Frontal cortex (tissue), 3 donors: ENCODE measurements at regions not wholly inside any gene's neighbourhood (a gene's known extent, or its start where the extent isn't known, plus 50 kb on each side); places are given as distances from the start of the nearest gene placed in this dataset.
"Not testable (repeated sequence)": the region's sequence is repeated elsewhere in the genome, so short reads cannot be mapped to it uniquely, and the experiment has no call there.

ENCODE experiments used
- DNase-seq, 2 donors: peaks; one replicate each; pipeline ENCODE4 v3.0.0; 2012; ENCODE audit warnings: low spot score in 2 of 2
- FAIRE-seq: peaks from 2 replicates; lab custom pipeline; 2012; peaks lifted over from hg19 to GRCh38; lab: Jason Lieb, UNC
- donor health status: control.
- donor health status: control.
- donor health status: control.

DNA sequence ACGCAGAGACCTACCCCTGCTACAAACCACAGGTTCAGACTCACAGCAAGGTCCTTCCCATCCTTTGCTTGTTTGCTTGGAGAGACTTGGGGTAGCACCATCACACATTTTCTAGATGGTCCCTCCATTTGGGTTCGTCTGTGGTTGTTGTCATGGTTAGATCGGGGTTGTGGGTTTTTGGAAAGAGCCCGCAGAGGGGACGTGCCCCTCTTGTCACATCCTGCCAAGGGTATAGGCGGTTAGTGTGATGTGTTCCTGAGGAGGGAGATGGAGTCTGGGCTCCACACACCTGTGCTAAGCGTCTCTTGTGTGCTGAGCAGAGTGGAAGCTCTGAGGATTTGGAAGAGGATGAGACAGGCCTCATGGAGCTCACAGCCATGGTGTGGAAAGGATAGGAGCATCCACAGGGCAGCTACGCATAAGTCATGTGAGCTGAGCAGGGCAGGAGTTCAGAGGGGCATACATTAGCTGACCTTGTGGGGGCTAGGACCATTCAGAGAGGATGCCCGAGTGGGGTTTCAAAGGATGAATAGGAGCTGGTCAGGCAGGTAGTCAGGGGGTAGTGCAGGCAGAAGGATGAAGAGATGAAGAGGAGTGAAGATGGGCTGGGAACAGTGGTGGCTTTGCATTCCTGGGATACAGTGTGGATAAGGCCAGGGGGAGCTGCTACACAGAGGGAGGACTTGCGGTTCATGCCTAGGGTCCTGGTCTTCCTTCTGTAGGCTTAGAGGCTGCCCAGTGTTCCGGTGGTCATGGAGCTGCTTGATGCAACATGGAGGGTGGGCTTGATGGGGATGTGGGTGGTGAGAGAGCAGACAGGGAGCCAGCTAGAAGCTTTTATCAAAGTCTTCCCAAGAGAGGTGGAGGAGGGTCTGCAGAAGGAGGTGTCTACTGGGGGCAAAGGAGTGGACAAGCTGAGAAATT is 62.9 kb downstream of the ACKR3 start:
- no peak for DNase-seq
- no peak for FAIRE-seq

DNA sequence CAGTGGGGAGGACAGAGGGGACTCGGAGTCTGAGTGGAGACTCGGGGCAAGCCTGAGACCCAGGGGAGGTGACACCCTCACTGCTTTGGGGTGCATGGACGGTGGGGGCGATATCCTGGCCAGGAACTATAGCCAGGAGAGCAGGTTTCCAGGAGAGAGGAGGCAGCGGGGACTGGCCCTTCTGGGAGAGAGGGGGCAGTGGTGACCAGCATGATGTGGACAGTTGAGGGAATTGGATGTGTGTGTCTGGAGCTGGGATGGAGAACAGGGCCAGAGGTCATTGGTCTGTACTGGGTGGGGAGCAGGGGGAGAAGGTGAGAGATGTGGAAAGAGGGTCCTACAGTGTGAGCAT is 63.6 kb downstream of the ACKR3 start:
- FAIRE-seq (no peak), DNase-seq (no peak)

DNA sequence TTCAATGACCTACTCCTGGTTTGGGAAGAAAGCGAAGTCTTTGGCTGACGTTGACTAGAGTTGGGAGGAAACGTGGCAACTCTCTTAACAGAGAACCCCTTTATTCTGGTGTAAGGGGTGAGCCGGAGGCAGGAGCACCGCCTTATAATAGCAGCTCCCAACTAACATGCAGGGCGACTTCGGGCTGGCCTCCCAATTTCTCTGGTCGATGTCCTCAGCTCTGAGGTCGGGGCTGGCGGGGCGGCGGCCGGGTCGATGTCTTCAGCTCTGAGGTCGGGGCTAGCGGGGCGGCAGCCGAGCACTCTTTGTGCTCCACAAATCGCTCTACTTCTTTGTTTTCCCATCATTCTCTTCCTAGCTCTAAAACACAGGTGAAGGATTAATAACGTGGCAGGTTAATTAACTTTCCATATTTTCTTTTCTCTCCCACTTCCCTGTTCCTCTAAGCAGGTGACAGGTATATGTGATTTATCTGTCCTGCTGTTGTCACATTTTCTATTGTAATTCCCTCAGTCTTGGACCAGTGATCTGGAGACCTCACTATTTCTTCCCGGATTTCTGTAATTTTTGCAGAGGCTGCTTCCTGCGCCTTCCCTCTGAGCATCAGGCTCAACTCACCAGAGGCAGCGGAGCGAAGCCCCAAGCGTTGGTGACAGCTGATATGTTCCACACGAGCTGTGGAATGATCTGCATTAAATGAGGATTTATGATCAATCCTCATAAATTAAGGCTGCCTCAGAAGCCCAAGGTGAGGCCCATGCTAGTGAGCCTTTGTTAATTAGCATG is 64.3 kb downstream of the ACKR3 start:
- FAIRE-seq (no peak), DNase-seq (no peak)

DNA sequence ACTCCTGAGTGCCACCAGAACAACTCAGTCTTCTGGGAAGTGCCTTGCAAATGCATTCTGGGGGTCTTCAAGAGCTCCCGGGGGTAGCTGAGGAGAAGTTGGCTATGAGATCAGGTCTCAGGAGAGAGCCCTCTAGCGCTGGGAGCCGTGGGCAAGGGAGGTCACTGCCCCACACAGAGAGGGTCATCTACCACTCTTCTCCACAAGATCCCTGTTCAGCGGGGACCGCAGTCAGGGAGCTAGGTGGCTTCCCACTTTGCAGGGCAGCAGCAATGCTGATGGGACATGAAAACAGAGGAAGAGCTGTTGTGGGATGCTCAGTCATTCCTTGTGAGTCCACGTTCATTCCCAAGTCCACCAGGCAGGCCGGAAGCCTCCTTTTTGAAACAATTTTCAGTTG is 66.6 kb downstream of the ACKR3 start:
- DNase-seq (no peak), FAIRE-seq (no peak)

DNA sequence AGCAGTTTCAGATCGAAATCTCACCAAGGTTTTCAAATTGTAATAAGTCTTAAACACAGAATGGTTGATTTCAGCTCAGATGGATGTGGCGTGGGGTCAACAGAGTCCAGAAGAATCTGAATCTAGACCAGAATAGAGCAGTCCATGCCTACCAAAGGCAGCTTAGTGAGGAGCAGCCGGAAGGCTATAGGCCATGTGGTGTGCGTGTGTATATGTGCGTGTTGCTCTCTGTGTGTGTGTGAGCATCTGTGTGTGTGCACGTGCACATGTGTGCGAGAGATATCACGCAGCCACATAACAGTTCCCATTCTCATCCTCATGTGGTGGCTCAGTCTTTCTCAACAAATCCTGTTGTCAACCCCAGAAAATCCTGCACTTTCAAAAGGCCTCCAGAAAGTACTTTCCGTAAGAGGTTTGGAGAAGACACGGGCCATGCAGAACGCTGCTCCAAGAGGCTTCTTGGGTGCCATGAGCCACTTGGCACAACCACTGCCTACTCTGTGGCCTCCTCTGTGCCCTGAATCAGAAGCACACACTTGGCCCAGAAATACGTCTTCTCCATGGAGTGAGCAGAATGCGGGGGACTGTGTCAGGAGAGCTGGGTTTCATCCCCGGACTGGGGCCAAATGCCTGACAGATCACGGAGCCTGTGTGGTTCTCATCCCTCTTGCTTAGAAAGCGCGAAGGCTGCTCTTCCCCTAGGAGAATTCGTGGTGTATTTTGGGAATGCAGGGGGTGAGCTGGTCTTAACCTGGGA is 67.3 kb downstream of the ACKR3 start:
- DNase-seq = no peak
- no peak for FAIRE-seq

DNA sequence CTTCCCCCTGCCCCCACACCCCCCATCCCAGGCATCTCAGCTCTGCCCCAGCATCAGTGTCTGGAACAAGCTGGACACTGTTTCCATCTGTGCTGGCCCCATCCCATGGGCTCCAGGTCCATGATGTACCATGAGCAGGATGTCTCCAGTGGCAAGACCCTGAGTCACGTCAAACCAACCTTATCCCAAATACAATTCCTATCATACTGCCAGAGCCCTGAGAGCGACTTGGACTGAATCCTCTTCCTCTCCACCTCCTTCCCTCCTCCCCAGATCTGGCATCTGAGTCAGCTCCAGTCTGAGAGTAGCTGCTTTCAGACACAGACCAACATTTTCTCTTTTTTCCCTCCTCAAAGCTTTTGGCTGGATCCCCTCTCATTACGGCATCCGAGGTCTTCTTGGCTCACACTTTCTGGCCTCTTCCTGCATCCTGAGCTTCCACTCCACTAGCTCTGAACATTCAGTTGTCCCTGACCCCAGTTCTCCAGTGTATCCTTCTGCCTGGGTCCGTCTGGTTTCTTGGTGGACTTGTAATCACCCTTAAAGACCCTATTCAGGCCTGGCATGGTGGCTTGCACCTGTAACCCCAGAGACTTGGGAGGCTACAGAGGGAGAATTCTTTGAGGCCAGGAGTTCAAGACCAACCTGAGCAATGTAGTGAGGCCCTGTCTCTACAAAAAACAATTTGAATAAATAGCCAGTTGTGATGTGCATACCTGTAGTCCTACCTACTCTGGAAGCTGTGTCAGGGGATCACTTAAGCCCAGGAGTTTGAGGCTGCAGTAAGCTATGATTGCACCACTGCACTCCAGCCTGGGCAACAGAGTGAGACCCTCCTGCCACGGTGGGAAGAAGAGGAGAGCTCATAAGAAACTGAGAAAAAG is 68.3 kb downstream of the ACKR3 start:
- no peak for FAIRE-seq

DNA sequence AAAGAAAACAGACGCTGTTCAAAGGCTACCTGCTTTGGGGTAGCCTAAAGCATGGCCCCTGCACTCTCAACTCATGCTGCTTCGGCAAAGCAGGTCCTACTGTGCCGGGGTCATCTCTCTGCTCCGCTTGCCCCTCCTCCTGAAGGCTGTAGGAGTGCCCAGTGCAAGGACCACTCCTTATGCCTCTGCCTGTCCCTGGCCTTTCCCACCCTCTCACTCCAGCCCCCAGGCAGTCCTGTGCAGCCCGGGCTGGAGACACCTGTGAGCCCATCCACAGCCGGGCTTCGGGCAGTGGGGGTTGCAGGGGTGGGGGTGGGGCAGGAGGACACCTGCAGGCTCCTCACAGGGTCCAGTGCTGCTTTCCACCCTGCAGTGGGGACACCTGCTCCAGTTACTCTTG is 69.1 kb downstream of the ACKR3 start:
- no peak for FAIRE-seq
- no peak for DNase-seq

More for the DNA sequence above, 68.3 kb downstream of the ACKR3 start:
- DNase-seq = no peak

DNA sequence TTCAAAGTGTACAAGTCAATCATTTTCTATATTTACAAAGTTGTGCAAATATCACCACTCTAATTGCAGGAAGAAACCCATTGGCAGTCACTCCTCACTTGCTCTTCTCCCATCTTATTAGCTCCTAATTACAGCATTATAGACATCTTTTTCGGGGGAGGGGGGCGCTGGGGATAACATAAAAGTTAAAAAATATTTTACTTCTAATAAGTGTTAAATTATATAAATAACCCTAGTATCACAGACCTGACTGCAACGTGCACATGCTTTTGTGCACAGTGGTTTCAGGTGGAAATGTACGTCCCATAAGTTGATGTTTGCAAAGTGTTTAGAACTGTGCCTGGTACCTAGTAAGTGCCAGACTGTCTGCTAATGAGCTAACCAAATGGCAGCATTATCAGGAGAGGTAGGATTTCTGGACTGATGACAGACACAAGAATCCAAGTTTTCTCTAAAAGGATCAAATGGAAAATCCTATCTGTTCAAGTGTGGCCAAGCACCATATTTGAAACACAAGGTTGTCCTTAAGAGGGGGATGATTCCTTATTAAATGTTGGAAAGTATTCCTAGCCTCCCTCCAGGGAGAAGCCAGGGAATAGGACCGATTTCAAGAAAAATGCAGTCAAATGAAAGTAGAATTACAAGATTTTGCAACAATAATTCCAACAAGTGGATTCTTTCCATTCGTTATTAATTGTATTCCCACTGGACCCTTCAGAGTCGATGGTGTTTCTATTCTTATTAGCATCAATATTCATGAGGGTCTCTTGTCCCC is 70.0 kb downstream of the ACKR3 start:
- FAIRE-seq = no peak
- no peak for DNase-seq

DNA sequence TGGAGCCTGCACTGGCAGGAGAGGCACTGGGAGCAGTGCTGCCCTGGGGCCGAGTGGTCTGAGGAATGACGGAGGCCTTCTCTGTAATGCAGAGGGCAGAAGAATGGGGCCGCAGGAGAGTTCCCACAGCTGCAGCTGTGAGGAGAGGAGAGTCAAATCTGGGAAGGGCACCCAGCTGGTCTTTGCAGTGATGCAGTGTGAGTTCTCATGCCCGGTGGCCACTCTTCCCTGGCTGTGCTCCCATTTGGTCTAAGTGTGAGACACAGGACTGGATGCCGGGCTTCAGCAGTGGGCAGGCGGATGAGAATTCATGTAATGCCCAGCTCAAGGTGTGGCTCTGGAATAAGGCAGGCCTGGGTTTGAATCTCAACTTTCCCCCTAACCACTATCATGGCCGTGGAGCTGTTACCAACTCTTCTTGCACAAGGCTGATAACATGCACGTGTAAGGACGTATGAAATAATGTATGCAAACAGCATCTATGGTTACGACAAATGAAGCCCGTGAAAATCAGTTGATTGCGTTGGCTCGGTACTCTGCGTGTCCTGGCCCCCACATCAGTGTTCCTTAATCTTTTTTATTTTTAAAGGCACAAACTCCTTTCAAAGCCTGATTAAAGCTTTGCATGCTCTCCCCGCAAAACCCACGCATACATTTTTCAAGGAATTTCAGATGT is 71.6 kb downstream of the ACKR3 start:
- FAIRE-seq = no peak
- no peak for DNase-seq

DNA sequence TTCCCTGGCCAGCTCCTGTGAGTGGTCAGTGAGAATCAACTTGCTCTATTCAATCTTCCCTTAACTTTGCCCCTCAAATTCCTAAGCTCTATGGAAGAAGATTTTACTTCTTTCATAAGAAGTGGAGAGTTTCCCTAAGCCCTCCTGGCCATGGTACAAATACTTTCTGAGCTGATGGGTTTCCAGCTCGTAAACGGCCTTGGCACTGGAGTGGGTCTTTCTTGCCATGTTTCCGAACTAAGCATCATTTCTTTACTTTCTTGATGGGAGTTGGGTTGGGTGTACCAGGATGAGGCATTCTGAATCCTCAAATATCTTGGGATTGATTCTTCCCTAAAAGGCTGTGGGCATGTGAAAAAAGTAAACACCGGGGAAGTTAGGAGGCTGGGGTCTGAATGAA is 72.5 kb downstream of the ACKR3 start:
- FAIRE-seq = no peak
- no peak for DNase-seq

DNA sequence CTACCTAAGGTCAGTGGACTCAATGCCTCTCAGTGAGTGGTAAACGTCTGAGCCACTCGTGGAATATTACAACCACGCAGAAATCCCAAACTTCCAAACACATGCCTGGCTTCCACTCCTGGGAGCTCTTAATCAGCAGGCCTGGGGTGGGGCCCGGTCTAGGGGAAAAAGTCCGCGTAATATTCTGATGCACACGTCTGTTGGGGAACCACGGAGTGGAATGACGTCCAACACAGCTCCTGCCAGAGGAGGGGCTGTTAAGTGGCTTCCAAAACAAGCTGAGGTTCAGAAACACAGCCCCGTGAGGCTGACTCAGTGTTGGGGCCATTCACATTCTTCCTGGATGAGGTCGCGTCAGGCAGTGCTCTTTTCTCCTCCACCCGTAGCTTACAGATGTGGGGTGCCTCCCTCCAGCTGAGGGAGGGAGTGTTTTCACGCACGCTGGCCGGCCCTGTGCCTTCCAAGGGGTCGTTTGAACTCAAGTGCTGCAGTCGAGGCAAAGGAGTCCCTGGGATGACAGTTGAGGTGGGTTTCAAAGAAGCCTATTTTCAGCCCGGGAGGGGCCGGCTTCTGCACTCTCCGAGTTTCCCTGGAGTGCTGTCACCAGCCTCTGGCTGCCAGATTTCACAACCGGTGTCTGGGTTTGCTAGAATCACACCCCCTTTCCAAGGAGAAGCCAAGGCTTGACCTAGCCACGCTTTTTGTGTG is 73.1 kb downstream of the ACKR3 start:
- no peak for FAIRE-seq
- no peak for DNase-seq

DNA sequence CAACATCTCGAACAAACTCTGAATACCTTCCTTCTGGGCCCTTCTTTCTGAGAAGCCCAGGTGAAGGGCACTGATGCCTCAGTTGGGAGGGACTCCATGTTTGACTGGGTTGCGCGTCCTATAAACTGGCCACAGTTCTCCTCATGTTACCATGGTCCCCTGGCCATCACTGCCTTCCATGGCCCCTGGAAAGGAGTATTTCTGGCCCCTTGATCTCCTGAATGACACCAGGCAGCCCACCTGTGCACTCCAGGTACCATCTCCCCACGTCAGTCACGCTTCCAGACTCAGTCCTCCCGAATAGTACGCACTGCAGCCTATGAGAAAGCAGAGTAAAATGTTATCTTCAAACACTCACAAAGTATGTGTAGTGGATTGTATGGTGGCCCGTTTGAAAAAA is 73.9 kb downstream of the ACKR3 start:
- no peak for DNase-seq
- no peak for FAIRE-seq

DNA sequence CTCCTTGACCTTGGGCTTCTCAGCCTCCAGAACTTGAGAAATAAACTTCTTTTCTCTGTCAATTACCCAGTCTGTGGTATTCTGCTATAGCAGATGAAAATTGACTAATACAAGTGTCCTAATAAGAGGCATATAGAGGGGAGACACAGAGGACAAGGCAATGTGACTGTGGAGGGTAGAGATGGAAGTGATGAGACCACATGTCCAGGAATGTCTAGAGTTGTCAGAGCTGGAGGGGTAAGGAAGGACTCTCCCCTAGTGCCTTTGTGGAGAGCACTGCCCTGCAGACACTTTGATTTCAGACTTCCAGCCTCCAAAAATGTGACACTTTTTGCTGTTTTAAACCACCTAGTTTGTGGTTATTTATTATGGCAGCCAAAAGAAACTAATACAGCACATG is 74.4 kb downstream of the ACKR3 start:
- no peak for DNase-seq
- FAIRE-seq = no peak

DNA sequence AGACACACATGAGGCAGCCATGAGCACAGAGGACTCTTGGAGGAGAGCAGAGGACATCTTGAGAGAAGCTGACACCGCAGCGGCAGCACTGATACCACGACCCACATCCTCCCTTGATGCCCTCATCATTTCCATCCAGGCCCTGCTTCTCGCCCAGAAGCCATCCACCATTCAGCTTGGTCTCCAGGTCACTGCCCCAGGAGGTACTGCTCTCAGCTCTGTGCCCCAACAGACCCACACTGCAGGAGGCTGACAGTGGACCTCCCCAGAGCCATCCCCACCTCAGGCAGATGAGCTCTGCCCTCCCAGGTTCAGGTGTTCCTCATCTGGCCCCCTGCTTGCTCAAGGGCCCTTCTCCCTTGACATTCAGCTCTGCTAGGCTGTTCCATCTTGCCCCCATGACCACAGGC is 74.9 kb downstream of the ACKR3 start:
- DNase-seq = no peak
- FAIRE-seq = no peak

DNA sequence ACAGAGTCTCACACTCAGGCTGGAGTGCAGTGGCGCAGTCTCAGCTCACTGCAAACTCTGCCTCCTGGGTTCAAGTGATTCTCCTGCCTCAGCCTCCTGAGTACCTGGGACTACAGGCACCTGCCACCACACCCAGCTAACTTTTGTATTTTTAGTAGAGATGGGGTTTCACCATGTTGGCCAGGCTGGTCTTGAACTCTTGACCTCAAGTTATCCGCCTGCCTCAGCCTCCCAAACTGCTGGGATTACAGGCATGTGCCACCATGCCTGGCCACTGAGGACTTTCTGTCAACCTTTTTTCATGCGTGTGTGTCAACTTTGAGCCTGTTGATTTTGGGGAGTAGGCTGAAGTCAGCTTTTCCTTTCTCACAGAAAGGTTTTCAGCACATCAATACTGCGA is 75.5 kb downstream of the ACKR3 start:
- DNase-seq, FAIRE-seq: not testable (repeated sequence)

DNA sequence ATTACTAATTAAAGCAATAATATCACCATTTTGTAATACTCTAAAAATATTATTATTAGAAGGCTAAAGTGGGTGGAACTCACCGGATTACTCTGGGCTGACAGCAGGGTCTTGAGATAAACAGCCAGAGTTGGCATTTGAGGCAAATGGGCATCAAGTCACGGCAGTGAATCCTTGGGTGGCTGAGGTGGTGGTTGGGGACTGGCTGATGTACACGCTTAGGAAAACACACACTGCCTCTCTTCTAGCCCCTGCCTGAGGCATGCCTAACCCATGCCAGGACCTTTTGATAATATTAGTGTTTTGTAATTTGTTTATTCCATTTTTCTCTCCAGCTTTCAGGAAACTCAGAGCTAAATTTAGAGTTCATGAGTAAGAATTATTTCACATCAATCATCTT is 76.8 kb downstream of the ACKR3 start:
- FAIRE-seq = no peak
- DNase-seq = no peak

DNA sequence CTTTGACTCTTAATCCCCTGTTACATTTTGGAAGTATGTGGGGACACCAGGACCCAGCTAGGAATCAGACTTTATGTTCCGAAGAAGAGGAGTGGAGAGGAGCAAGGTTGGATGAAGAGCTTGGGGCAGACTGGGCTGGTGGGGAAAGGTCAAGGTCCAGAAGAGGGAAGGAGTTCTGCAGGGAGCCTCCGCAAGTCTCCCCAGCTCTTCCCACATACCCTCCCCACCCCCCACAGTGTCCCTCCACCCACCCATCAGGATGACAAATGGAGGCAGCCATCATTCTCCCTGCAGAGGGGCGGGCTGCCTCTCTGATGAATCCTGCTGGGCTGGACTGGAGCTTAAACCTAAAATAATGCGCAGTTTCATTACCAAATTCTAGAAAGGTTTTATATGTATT is 77.2 kb downstream of the ACKR3 start:
- no peak for FAIRE-seq
- no peak for DNase-seq

DNA sequence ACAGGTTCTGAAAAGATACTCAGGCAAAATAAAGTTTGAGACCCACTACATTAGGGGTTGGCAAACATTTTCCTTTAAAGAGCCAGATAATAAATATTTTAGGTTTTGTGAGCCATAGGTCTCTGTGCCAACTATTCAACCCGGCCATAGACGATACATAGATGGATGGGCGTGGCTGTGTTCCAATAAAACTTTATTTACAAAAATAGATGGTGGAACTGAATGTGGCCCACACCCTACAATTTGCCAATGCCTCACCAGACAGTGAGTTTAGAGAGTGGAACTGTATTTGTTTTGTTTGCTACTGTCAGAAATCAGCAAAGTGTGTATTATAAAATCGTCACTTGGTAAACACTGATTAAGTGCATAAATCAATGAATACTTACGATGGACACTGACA is 78.0 kb downstream of the ACKR3 start:
- FAIRE-seq = no peak

More for the DNA sequence above, 78.0 kb downstream of the ACKR3 start:
- DNase-seq = no peak
